ENCODE measurements at regions not wholly inside any gene's neighbourhood (a gene's known extent, or its start where the extent isn't known, plus 50 kb on each side); places are given as distances from the start of the nearest gene placed in this dataset.

GRCh38 chr12:66033151-66033550 lies 97.4 kb downstream of the LLPH start:
- no peaks in the 10 kb centered on the region for H3K23me2 ChIP-seq (ENCODE audit: insufficient read length, low read depth, low read length, poor library complexity, severe bottlenecking)
- no peak overlapping the region for H3K4me2 ChIP-seq (ENCODE audit: insufficient read depth, insufficient read length, low read length)
- H3K14ac ChIP-seq (ENCODE audit: insufficient read depth, low read length) = no peak overlapping the region
- H3K4ac ChIP-seq (ENCODE audit: low read depth, low read length) = no peak overlapping the region
- H3K79me1 ChIP-seq (ENCODE audit: insufficient read depth, low read depth, low read length, poor library complexity, severe bottlenecking) = no peaks in the 10 kb centered on the region
- H3K9ac ChIP-seq (ENCODE audit: extremely low read depth, insufficient read length, low read length) = no peak overlapping the region
- no peak overlapping the region for H3K56ac ChIP-seq (ENCODE audit: insufficient read length, low read depth, low read length)
- H3K23ac ChIP-seq (ENCODE audit: insufficient read length, low read depth, low read length) = no peak overlapping the region
- no peaks in the 10 kb centered on the region for H3K9me3 ChIP-seq (ENCODE audit: control insufficient read depth, low read depth, low read length)
- H4K8ac ChIP-seq (replicated peaks; ENCODE audit: insufficient read length, low read depth, low read length) = no peak overlapping the region
- H2AK5ac ChIP-seq (ENCODE audit: insufficient read length, low read length) = no peak overlapping the region
- no peak overlapping the region for H2BK15ac ChIP-seq (ENCODE audit: low read depth, low read length)
- TF ChIP-seq, protein P1, sequence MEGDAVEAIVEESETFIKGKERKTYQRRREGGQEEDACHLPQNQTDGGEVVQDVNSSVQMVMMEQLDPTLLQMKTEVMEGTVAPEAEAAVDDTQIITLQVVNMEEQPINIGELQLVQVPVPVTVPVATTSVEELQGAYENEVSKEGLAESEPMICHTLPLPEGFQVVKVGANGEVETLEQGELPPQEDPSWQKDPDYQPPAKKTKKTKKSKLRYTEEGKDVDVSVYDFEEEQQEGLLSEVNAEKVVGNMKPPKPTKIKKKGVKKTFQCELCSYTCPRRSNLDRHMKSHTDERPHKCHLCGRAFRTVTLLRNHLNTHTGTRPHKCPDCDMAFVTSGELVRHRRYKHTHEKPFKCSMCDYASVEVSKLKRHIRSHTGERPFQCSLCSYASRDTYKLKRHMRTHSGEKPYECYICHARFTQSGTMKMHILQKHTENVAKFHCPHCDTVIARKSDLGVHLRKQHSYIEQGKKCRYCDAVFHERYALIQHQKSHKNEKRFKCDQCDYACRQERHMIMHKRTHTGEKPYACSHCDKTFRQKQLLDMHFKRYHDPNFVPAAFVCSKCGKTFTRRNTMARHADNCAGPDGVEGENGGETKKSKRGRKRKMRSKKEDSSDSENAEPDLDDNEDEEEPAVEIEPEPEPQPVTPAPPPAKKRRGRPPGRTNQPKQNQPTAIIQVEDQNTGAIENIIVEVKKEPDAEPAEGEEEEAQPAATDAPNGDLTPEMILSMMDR (conservative IDR thresholded peaks at IDR 0.05) = no peak
- H3K79me2 ChIP-seq (ENCODE audit: insufficient read depth, low read length) = no peaks in the 10 kb centered on the region
- H3T11ph ChIP-seq (ENCODE audit: low read length) = no peak overlapping the region
- H3K27ac ChIP-seq (ENCODE audit: insufficient read length, low read depth, low read length) = no peak overlapping the region
- Mint-ChIP-seq H3K27ac (no peak overlapping the region), H3K27me3 (ENCODE audit: low read depth) (no peaks in the 10 kb centered on the region), H3K9me3 (no peaks in the 10 kb centered on the region), H3K4me3 (no peak overlapping the region), H3K4me1 (no peaks in the 10 kb centered on the region), H3K36me3 (ENCODE audit: insufficient read depth in 1 of 3, low read depth in 3 of 3) (no peaks in the 10 kb centered on the region)
- no peak overlapping the region for H2BK5ac ChIP-seq (ENCODE audit: insufficient read length, low read length)
- H3K27me3 ChIP-seq (ENCODE audit: insufficient read depth, low read length) = no peaks in the 10 kb centered on the region
- no peaks in the 10 kb centered on the region for H4K20me1 ChIP-seq (ENCODE audit: control insufficient read depth, insufficient read depth, insufficient read length)
- H3K4me1 ChIP-seq (ENCODE audit: insufficient read depth, low read length) = no peaks in the 10 kb centered on the region; the same call in 1 of the 2 replicates
- H2AFZ ChIP-seq (ENCODE audit: low read length) = no peak overlapping the region
- no peak overlapping the region for H4K91ac ChIP-seq (ENCODE audit: insufficient read length, low read depth, low read length)
- H2BK120ac ChIP-seq (ENCODE audit: low read depth, low read length, poor library complexity, severe bottlenecking) = no peak overlapping the region
- no peak overlapping the region for H2BK20ac ChIP-seq (ENCODE audit: low read depth, low read length, poor library complexity, severe bottlenecking)
- no peak overlapping the region for H4K5ac ChIP-seq (ENCODE audit: insufficient read length, low read depth, low read length)
- DNase-seq = no peak
- H2BK12ac ChIP-seq (ENCODE audit: insufficient read length, low read depth, low read length) = no peak overlapping the region
- H3K18ac ChIP-seq (ENCODE audit: insufficient read length, low read depth, low read length) = no peak overlapping the region
- no CpG with 5 or more reads among the region's 3 CpGs for WGBS (ENCODE audit: extremely low coverage, insufficient read length, low lambda C conversion rate)

Measured in H9 (cell line).